GM18520 (cell line): ENCODE measurements at regions not wholly inside any gene's neighbourhood (a gene's known extent, or its start where the extent isn't known, plus 50 kb on each side); places are given as distances from the start of the nearest gene placed in this dataset.

Experiments
- ATAC-seq: cut with Tn5 transposase; IDR thresholded peaks from one replicate; pipeline ENCODE4 v1.9.1; 2021; ENCODE audit not compliant: unreplicated experiment

- ATAC-seq, result no peak
These were observed 494.0 kb upstream of the NR2F2 start for GRCh38 chr15:95836536-95836935.

GRCh38 chr15:95837341-95838004 lies 493.0 kb upstream of the NR2F2 start:
- ATAC-seq, result no peak

GRCh38 chr15:95839367-95839782 lies 491.1 kb upstream of the NR2F2 start:
- ATAC-seq, result no peak

GRCh38 chr15:95840004-95840403 lies 490.5 kb upstream of the NR2F2 start:
- ATAC-seq, result no peak

GRCh38 chr15:95840855-95841254 lies 489.6 kb upstream of the NR2F2 start:
- ATAC-seq, result no peak

- no peak for ATAC-seq
These were observed 487.9 kb upstream of the NR2F2 start for GRCh38 chr15:95842576-95842975.

GRCh38 chr15:95843241-95843910 lies 487.1 kb upstream of the NR2F2 start:
- no peak for ATAC-seq

- no peak for ATAC-seq
These were observed 484.5 kb upstream of the NR2F2 start for GRCh38 chr15:95845862-95846515.

GRCh38 chr15:95848126-95848525 lies 482.4 kb upstream of the NR2F2 start:
- ATAC-seq, result no peak

- ATAC-seq, result no peak
These were observed 479.7 kb upstream of the NR2F2 start for GRCh38 chr15:95850837-95851236.

GRCh38 chr15:95853350-95853749 lies 477.1 kb upstream of the NR2F2 start:
- no peak for ATAC-seq

- ATAC-seq, result no peak
These were observed 473.3 kb upstream of the NR2F2 start for GRCh38 chr15:95857124-95857757.

GRCh38 chr15:95857758-95858157 lies 472.7 kb upstream of the NR2F2 start:
- no peak for ATAC-seq

- no peak for ATAC-seq
These were observed 470.1 kb upstream of the NR2F2 start for GRCh38 chr15:95860406-95860805.

GRCh38 chr15:95864467-95864886 lies 466.0 kb upstream of the NR2F2 start:
- ATAC-seq, result no peak

- ATAC-seq, result no peak
These were observed 465.2 kb upstream of the NR2F2 start for GRCh38 chr15:95865330-95865739.

GRCh38 chr15:95866711-95867440 lies 463.6 kb upstream of the NR2F2 start:
- ATAC-seq, result no peak

- no peak for ATAC-seq
These were observed 462.1 kb upstream of the NR2F2 start for GRCh38 chr15:95868450-95868849.

GRCh38 chr15:95868970-95869369 lies 461.5 kb upstream of the NR2F2 start:
- ATAC-seq, result no peak

GRCh38 chr15:95869920-95870319 lies 460.6 kb upstream of the NR2F2 start:
- ATAC-seq, result no peak

GRCh38 chr15:95872366-95872771 lies 458.1 kb upstream of the NR2F2 start:
- ATAC-seq, result no peak
